GM21786 (cell line): ENCODE measurements at regions not wholly inside any gene's neighbourhood (a gene's known extent, or its start where the extent isn't known, plus 50 kb on each side); places are given as distances from the start of the nearest gene placed in this dataset.

Experiments
- ATAC-seq: cut with Tn5 transposase; IDR thresholded peaks from one replicate; pipeline ENCODE4 v1.9.1; 2021; ENCODE audit not compliant: unreplicated experiment

DNA sequence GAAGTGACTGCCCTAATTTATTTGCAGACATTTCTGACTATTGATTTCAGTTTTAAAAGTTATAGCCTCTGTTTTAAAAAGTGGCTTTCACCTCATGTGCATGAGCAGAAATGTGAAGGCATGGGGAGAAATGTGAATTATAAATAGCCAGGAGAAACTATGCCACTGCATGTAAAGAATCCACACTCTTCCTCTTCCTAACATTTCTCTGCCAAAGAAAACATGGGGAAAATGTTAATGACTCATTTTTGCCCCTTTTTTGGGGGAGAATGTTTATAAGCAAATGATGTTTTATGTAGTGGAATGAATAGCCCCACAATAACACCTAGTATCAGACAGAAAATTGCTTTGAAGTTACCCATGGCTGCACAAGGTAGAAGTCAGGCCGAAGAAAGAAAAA lies 249.0 kb upstream of the TANK start:
- no peak for ATAC-seq

DNA sequence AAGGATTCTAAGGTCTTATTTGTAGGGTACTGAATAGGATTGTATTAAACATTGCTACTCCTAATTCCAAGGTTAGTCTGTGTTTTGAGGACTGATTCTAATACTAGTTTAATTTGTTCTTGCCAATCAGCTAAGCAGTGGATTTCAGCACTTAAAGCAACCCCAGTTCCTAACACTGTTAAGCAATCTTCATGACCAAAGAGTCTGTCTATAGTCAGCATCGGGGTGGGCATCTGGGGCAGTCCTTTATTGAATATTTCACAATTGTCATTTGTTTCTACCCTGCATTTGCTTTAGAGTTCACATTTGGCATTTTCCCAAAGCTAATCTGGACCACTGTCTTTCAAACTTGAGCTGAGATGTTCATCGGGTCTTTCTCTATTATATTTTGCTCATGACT lies 248.0 kb upstream of the TANK start:
- no peak for ATAC-seq

DNA sequence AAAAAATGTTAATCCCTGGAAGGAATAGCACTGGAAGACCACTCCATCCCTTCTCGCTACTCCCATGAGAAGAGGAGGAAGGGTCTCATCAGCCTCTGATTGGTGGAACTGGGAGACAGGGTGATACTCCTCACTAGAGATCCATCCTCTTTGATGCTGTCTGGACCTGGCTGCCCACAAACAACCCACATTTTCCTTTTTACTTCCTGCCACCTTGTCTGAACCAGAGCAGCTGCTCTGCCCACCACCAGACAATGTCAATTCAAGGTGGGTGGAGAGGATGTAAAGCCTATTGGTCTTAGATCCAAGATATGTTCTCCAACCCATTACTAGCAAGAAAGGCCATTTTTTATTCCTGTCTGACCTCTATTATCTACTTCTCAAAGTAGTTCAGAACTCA lies 246.9 kb upstream of the TANK start:
- ATAC-seq = no peak

DNA sequence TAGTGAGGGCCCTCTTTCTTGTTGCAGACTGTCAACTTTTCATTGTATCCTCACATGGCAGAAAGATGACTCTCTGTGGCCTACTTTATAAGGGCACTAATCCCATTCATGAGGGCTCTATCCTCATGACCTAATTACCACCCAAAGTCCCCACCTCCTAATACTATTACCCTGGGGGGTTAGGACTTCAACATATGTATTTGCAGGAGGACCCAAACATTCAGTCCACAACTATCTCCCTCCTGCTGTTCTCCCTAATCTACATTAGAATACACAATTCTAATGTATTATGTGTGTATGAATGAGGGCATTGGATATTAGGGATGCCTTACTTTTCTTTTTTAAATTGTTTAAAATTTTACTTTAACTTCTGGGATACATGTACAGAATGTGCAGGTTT lies 246.0 kb upstream of the TANK start:
- ATAC-seq = no peak

DNA sequence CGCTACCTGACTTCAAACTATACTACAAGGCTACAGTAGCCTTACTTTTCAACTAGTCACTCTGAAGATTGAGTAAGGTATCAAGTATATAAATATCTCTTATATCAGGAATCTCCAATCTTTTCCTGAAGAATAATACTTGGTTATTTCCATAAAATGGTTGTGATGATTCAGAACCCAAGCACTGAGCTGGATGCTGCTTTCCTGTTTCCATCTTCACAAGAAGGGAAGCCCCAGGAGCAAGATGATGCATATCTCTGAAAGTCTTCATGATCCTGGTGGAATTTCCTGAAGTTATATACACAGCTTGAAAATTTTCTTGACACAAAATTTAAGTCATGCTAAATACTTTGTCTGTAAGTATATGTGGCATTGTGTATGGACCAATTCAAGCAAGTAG lies 243.9 kb upstream of the TANK start:
- no peak for ATAC-seq

DNA sequence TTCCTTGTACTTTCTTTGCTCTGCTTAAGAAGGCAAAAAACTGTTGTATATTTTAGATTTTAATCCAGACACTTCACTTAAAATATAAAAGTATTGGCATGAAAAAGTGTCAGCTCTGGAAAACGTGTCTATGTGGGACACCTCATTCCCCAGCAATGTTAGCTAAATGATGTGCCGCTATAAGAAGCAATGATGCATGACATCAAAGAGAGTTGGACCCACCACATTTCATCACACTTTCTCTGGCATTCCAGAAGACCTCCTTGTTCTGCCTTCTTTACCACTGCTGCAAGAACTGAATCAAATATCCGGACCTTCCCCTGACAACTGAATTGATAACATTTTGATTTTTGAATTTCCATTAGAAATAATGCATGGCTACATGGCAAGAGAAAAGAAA lies 242.4 kb upstream of the TANK start:
- ATAC-seq = no peak

DNA sequence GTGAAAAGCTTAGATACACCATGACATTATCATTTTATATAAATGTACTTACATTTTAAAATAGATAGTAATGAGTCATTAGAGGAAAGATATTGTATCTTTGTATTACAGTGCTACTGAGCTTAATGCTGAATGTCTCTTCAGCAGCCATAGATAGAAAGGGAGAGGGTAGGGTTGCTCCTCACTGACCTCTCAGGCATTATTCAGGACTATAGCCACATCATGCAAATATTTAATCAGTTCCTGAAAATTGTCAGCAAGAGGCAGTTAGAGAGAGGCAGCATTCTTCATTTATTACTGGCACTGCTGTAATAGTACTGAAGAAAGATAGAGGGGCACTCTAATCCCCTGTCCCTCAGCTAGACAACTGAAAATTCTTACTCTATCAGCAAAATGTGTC lies 242.0 kb upstream of the TANK start:
- ATAC-seq = no peak

DNA sequence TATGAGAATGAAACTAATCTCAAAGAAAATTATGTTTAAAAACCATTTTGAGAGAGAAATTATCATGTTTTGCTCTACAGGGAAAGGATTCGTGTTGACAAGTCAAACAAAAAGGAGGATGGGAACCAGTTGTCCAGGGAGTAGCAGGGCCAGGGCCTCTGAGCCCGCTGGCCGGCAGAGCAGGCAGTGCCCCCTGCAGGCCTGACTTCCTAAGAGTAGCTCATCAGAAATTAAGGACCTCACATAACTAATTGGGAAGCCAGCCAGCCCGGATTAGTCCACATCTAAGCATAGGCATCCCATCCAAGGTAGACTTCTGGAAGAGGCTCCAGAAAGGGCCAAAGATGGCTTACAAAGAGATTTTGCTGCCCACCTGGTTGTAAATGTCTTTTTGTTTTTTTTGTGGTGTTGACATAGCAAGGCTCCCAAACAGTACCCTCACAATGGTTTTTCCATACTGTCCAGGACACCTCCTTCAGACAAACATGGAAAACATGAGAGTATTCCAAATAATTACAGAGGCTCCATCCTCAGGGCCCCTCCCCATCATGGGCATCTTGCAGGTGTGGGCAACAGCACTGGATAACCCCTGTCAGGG lies 241.2 kb upstream of the TANK start:
- ATAC-seq = no peak

DNA sequence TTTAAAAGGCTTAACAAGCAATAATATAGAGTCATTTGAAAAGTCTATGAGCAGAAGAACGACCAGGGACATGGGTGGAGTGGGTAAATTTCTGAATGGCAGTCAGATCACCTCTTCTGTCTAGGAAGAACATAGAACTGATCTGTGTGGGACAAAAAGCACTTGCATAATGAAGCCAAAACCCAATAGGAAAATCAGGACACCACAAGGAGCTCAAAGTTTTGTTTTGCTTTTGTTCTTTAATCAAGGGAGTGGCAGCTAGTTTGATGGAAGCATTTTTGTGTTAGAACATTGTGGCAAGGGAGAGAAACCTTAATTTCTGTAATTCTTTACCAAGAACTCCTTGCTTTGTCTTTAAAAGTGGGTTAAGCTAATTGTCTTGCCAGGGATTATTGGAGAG lies 240.2 kb upstream of the TANK start:
- ATAC-seq = no peak

DNA sequence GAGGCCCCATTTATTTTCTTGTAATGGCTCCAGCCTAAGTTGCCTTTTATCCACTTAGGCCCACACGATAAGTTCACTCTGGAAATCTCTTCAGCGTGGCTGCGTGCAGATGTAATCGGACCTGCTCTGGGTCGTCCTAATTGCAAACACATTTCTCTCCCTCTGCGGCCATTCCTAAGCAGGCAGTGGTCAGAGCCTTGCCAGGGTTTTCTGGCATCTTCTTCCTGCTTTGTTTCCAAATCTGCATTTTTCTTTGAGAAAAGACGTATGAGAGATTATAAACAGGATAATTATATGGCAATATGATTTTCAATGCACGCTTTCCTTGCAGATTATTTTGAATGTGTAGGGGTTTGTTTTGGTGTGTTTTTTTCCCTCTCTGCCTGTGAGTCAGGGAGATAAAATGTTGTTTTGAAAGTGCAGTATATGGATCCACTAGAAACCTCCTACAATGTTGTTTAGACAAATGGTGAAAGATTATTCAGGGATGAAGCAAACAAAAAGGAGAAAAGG lies 239.4 kb upstream of the TANK start:
- no peak for ATAC-seq

DNA sequence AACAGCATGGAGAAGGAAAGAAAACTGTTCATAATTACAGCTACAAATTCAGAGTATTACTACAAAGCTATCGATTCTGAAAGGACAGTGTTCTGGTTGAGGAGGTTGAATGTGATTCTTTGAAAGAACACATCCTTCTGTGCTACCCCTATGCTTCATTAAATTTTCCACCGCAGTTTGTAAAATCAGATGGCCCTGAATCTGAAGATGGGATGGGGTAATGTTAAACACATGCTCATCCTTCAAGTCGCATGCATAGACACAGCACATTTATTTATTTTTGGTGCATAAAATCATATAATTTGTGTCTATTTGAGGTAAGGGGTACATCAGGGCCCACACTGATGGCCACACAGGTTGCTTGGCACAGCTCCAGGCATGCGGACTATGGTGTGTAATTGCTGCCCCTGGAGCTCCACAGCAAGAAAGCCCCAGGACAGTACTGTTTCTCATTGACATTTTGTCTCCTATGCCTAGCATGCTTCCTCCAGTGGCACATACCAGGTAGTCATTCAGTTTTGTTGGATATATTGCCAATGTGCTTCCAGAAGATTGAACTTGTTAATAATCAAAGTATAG lies 238.8 kb upstream of the TANK start:
- ATAC-seq = no peak

DNA sequence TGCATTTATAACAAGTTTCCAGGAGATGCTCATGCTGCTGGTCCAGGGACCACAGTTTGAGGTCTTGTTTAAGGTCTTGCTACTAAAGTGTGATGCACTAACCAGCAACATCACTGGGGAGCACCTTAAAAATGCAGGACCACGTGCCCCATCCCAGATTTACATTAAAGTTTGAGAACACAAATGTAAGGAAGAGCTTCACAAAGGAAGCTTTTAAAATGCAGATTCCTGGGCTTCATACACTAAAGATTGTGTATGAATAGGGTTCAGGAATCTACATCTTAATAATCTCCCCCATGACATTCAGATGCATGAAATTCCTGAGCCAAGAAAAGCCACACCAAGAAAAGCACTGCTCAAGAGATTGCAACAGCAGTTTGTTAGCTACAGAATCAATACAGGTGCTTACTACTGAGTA lies 235.3 kb upstream of the TANK start:
- ATAC-seq = no peak

DNA sequence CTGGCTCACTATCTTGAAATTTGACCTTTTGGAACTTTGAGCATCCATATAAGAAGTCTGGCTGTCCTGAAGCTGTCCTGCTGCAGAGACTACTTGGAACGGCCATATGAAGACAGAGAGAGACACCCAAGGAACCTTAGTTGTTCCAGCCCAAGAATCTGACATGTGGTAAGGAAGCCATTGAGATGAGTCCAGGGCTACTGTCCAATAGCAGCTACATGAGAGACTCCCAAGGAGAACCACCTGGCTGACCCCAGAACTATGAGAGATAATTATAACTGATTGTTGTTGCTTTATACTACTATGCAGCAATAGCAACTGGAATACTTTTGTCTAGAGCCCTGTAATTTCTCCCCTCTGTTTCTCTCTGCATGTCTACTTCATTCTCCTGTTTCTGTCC lies 234.3 kb upstream of the TANK start:
- ATAC-seq = no peak

DNA sequence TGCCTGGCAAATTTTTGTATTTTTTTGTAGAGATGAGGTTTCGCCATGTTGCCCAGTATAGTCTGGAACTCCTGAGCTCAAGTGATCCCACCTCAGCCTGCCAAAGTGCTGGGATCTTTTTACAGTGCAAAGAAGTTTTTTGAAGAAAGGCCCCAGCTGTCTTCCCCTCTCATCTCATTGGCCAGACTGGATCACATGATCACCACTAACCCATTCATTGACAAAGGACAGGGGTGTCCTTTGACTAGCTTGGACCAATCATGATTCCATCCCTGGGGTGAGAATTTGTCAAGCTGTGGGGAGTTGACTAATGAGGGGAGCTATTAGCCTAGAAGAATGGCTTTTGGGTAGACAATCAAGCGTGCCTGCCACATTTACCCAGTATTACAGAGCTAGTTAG lies 232.9 kb upstream of the TANK start:
- ATAC-seq = no peak

DNA sequence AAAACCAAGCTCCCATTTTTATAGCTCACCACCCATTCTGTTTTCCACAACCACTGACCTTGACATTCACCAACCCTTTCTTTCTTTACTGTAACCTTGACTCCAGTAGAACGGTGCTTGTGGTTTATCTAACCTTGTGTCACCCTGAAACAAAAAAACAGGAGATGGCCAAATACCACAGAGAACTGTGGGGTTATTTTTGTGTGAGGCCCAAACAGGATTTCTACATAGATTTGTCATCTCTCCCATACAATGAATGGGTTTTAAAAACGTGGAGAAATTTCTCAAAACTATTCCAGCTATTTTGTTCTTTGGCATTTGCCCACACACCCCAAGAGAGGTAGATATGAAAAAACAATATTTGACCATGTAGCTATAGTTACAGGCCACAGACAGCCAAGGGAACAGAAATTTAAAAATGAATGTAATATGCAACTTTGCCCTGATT lies 231.3 kb upstream of the TANK start:
- ATAC-seq = no peak

DNA sequence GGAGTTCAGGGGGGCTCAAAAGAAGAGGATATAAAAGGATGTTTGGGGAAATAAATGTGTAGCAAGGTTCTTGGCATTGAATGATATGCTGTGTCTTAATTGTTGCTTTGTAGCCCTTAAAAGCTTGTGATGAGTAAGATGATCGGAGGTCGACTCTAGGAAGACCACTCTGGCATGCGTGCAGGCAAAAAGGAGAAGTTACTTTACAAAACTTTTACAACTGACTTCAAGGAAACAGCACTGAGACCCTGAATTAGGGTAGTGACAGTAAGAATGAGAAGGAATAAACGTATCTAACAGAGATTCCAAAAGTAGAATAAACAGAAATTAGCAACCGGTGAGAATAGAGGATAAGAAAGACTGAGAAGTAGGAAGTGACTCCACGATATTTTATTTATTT lies 228.7 kb upstream of the TANK start:
- no peak for ATAC-seq

DNA sequence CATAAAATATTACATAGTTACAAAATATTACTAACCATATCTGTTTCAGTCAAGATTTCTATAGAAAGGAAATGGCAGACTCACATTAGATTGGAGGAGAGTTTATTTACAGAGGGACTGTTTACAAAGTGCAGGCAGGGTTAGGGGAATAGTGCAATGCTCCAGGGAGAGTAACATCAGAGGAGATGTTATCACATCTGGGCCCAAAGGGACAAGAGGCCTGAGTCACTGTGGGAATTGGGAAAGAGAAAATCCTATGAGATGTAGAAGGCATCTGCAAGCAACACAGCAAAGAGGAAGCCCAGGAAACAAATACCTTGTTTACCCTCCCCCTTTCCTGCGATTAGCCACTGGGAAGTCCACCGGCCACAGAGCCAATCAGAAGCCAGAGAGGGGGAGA lies 227.3 kb upstream of the TANK start:
- ATAC-seq = no peak

DNA sequence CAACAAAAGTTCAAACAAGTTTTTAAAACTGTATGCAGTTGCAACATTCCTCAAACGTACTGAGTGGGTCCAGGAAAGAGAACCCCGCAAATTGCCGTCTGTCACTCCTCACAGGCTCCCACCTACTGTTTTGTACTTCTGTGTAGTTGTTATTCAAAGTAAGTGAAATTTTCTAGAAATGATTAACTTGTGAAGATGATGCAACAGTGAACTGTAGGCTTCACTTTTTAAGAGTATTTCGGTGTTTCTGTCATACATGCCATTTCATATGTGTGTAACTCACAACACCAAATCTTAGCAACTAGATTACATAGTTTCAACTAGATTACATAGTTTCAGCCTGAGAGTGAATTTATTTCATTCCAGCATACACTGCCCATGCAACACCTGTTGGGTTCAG lies 226.0 kb upstream of the TANK start:
- no peak for ATAC-seq

DNA sequence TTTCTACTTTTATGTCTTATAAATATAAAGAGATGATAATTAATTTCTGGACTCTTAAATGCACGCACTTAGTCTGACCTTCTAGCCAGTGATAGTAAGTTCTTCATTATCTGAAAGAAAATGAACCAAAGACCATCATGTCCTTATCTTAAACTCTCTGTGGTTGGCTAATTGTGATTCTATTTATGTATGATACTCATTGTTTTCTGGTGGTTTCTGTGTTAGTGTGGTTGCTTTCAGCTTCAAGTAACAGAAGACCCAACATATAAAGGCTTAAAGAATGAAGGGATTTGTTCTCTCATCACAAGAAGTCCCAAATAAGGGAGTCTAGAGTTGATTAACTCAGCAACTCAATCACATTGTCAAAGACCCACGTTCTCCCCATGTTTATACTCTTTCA lies 225.2 kb upstream of the TANK start:
- no peak for ATAC-seq

DNA sequence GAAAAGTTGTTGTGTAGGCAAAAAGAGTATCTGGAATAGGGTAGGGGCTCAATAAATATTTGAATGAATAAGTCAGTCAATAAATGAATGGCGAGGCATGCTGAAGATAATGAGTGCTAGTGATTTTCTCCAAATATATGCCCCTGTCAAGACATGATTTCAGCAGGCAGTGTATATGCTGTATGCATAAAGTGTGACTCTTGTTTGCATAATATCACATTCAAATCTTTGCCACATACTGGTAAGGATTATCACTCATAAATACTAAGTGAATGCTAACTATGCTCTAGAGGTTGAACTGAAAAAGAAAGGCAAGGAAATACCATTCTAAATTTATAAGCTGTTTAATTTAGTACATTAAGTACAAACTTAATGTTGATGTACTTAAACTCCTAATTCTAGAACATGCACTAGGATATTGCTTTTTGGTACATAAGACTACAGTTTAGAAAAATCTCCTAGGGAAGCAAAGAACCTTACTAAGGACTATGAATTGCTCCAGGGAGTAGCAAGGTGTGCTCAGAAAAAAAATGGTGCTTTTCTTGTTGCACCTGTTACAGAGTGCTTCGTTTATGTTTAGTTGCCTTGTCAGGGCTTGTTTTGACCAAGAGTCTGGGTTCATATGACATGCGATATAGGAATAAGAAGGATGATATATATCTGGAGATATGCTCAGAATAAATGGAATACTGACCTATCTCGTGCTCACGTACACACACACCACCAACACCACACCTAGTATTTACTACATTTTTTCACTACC lies 224.0 kb upstream of the TANK start:
- ATAC-seq = no peak

DNA sequence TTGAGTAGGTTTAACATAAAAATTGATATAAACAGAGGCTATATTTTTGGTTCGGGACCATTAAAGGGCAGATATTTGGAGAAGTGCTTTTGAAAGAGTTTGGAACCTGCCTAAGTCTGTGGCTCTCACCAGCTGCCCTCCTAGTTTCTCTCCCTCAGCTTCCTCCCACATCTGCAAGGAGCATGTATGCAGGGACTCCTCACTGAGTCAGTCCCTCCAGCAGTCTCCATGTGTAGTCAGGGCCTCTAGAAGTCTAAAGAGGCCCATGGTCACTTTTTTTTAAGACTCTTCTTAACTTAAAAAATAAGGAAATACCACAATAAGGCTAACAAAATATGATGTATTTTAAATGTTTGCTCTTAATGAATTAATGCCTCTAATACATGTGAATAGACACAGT lies 220.0 kb upstream of the TANK start:
- peak; percentile 11 for ATAC-seq

DNA sequence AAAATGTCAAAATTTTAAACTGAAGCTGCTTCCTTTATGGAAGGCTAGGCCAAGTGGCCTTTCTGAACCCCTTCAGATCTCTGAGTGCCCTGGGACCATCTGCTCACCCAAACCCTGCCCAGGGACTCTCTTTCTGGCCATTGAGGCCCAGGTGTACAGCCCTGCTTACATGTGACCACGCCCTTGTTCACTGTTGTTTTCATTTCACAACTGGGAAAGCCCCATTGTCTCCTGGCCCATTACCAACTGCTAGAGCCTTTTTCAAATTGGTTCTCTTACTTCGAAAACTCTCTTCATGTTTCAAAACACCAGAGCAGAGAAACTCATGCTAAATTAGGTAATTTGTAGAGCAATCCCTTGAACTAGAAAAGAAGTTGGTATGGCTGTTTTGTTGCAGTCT lies 219.5 kb upstream of the TANK start:
- ATAC-seq = peak; percentile 83
